IPS DF 4.7 (cell line): ENCODE measurements at regions not wholly inside any gene's neighbourhood (a gene's known extent, or its start where the extent isn't known, plus 50 kb on each side); places are given as distances from the start of the nearest gene placed in this dataset.
"Not testable (repeated sequence)": the region's sequence is repeated elsewhere in the genome, so short reads cannot be mapped to it uniquely, and the experiment has no call there.

Experiments used
- DNase-seq: peaks from one replicate; pipeline ENCODE4 v3.0.0-alpha.2; 2013; ENCODE audit warnings: low spot score; ENCODE audit errors: extremely low read depth

GRCh38 chr4:186775902-186776301 lies 52.2 kb upstream of the FAT1 start:
- DNase-seq, result no peak

DNA sequence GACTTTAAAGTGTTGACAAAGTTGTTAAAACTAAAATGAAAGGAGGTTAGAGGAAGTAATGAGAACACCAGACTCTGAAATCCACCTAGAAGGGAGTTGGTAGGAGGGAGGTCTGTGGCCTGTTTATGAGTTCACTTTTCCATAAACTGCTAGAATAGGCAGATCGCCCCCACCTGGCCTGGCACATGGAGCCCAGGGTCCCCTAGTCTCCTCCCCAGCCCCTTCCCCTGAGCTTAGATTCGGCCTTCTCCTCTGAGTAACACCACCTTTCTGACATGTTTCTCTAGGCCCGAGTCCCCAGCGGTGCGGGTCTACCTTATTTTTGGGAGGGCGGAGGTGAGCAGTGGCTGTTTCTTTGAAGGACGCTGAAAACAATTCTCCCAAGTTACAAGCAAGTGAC lies 54.5 kb upstream of the FAT1 start:
- DNase-seq, result no peak

DNA sequence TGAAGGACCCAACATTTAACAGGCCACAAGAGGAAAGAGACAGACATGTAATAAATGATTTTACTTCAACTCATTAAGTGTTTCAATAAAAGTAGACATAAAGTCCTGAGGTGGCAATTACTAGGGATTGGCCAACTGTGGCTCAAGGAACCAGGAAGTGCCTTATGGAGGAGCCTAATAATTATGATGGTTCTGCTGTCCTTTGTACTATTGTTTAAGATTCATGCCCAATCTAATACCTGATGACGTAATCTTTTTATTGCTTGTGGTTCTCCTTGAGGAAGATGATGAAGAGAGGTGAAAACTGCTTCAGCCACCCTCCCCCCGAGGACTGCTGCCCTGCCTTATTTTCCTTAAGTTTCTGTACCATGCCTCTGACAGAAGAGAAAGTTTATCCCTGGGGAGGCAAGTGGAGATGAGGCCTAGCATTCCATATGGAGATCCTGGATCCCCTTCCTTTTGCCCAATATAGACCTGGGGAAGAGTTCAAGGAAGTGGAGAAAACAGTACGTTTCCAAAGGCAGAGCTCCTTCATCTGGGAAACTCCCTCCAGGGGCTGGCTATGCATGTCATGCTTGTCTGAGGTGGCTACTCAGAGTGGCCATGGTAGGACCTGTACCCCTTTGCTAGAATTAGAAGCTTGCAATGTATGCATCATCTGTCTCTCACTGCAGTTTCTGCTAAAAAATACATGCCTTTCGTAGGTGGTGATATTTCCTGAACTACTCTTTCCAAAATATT lies 56.8 kb upstream of the FAT1 start:
- no peak for DNase-seq

GRCh38 chr4:186781032-186781917 lies 57.6 kb upstream of the FAT1 start:
- no peak for DNase-seq

- DNase-seq, result no peak
These were observed 58.6 kb upstream of the FAT1 start for GRCh38 chr4:186782302-186782701.

GRCh38 chr4:186787536-186787935 lies 63.9 kb upstream of the FAT1 start:
- no peak for DNase-seq

GRCh38 chr4:186789651-186790050 lies 66.0 kb upstream of the FAT1 start:
- no peak for DNase-seq

DNA sequence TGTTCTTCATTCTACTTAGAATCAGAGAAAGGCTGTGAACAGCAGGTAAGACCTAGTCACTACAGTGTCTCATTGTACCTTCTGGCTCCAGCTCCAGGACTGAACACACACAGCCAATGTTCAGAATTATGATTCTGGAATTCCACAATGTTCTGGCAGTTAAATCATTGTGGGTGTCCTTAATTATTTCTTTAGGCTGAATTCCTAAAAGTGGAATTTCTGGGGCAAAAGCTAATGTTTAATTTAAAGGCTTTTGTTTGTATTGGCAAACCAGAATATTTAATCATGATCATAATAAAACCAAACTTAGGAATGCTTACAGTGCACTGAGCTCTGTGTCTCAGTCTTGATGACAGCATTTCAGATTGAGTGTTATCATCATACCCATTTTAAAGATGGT lies 67.0 kb upstream of the FAT1 start:
- DNase-seq, result no peak

- DNase-seq, result no peak
These were observed 69.2 kb upstream of the FAT1 start for GRCh38 chr4:186792728-186793366.

GRCh38 chr4:186798951-186799659 lies 75.4 kb upstream of the FAT1 start:
- no peak for DNase-seq

DNA sequence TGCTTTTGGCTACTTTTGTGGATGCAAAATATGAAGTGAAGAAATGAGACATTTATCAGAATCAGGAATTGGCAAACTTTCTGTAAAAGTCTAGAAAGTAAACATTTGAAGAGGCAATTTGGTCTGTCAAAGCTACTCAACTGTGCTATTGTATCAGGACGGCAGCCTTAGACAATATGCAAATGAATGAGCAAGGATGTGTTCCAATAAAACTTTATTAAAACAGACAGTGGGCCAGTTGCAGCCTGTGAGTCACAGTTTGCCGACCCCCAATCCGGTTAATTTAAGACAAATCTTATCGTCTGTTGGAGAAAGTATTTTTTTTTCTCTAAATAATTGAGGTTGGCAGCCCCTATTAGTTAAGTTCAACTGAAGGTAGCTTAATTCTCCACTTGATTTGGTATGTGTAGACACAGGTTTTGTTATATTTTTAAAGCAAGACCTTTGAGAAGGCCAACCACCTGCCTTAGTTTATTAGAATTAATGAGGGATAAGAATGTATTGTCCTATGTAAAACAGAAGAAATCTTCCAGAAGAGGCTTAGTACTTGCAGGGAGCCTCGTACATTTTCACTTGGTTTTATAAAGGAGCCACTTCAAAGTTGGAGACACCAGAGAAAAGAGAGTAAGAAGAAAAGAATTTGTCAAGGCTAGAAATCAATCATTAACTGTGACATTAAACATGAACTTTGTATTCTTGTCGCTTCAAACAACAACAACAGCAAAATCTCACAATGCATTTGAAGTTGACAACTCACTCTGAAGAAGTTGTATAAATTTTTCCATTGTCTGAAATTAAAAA lies 81.6 kb upstream of the FAT1 start:
- no peak for DNase-seq

DNA sequence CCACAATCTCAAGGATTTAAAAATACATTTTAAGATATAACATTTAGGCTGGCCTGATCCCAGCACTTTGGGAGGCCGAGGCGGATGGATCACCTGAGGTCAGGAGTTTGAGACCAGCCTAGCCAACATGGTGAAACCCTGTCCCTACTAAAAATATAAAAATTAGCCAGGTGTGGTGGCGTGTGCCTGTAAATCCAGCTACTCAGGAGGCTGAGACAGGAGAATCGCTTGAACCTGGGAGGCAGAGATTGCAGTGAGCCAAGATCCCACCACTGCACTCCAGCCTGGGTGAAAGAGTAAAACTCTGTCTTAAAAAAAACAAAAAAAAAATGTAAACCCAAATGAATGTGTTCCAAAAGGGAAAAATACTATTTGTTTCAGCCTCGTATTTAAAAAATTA lies 82.3 kb upstream of the FAT1 start:
- DNase-seq, result not testable (repeated sequence)

GRCh38 chr4:186806679-186807421 lies 83.2 kb upstream of the FAT1 start:
- DNase-seq, result no peak

DNA sequence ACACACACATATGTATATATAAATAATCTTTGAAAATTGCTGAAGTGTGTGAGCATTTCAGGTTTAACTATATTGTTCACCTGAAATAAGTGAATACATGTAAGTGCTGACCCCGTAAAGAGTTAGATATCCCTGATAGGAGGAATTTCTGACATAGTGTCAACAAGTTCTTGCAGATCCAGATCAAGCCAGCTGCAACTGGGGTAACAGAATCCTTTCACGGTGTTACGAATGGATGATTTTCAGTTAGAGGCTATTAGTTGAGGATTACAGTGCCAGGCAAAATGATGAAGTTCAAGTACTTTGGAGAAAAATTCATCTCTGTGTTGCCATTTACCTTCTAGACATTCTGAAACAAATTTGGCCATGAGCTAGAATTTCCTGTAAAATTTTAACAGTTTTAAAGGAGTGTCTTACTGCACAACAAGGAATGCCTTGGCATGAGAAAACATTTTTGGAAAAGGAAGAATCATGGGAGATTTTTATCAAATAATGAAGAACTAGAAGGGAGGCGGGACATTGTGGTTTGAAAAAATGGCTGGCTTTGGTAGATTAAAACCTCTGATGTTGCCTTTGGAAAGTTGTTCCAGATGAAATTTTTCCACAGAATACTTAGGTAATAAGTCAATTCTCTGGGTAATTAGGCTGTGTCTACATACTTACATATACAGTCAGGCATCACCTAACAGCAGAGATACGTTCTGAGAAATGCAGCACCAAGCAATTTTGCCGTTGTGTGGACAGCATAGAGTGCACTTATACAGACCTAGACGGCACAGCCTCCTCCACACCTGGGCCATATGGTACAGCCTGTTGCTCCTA lies 84.4 kb upstream of the FAT1 start:
- no peak for DNase-seq

GRCh38 chr4:186808630-186809018 lies 85.0 kb upstream of the FAT1 start:
- no peak for DNase-seq

GRCh38 chr4:186809070-186809469 lies 85.4 kb upstream of the FAT1 start:
- no peak for DNase-seq

DNA sequence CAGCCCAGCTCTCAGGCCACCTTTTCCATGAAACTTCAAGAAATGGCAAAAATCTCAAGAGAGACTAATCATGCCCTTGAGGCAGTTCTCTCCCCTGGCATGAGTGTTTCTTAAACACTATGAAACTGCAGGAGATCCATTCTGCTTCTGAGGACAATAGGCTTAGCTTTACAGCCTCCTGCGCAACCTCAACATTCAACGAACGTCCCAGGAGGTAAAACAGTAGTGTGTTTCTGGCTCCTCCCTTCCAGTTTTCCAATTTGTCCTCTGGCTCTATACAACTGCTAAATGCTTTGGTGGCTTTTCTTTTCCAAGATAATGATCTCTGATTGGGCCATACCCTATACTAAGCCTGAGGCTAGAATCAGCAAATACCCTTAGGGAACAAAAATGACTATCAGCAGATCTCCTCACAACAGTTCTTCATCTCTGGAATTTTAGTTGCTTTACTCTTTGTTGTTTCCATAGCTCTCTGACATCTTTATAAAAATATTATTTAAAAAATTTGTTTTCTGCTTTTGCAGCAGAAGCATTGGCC lies 87.0 kb upstream of the FAT1 start:
- DNase-seq, result no peak

GRCh38 chr4:186812592-186812991 lies 88.9 kb upstream of the FAT1 start:
- DNase-seq, result no peak
